OCI-LY1 (cell line): ENCODE measurements at regions not wholly inside any gene's neighbourhood (a gene's known extent, or its start where the extent isn't known, plus 50 kb on each side); places are given as distances from the start of the nearest gene placed in this dataset.

Experiments
- H2AFZ ChIP-seq: fragments of 200-600 bp; sonication (generic), shearing (Covaris generic); 2 replicates; pipeline ENCODE4 v1.6.0; 2014; ENCODE audit warnings: antibody characterized with exemption, mild to moderate bottlenecking, low read length
- H3F3A ChIP-seq: fragments of 200-600 bp; sonication (generic), shearing (Covaris generic); 2 replicates; pipeline ENCODE4 v1.6.0; 2014; ENCODE audit warnings: mild to moderate bottlenecking, antibody characterized with exemption, low read length, moderate library complexity; ENCODE audit not compliant: insufficient read depth
- H3K27ac ChIP-seq: fragments of 200-600 bp; sonication (generic); 2 replicates; pipeline ENCODE4 v1.5.1; 2014; ENCODE audit warnings: low read length, mixed run types, mild to moderate bottlenecking, low read depth; ENCODE audit not compliant: poor library complexity, severe bottlenecking
- H3K27me3 ChIP-seq: fragments of 200-600 bp; sonication (generic); 2 replicates; pipeline ENCODE4 v1.6.0; 2014; ENCODE audit warnings: antibody characterized with exemption, mild to moderate bottlenecking, low read length, moderate library complexity; ENCODE audit not compliant: insufficient read depth
- H3K36me3 ChIP-seq: fragments of 200-600 bp; sonication (generic); 2 replicates; pipeline ENCODE4 v1.6.1; 2014; ENCODE audit warnings: mild to moderate bottlenecking, antibody characterized with exemption, low read length, moderate library complexity, mixed read lengths; ENCODE audit not compliant: insufficient read depth
- H3K4me1 ChIP-seq: fragments of 200-600 bp; sonication (generic); 2 replicates; pipeline ENCODE4 v1.5.1; 2014; ENCODE audit warnings: mild to moderate bottlenecking, low read length, moderate library complexity; ENCODE audit not compliant: insufficient read depth, severe bottlenecking
- H3K4me2 ChIP-seq: fragments of 200-600 bp; sonication (generic), shearing (Covaris generic); 2 replicates; pipeline ENCODE4 v1.6.1; 2014; ENCODE audit warnings: low read length
- H3K4me3 ChIP-seq: fragments of 200-600 bp; sonication (generic); 2 replicates; pipeline ENCODE4 v1.5.1; 2014; ENCODE audit warnings: low read length, low read depth, mild to moderate bottlenecking, mixed read lengths; ENCODE audit not compliant: poor library complexity, severe bottlenecking
- H3K79me2 ChIP-seq: fragments of 200-600 bp; shearing (Covaris generic); 2 replicates; pipeline ENCODE4 v1.6.1; 2016; ENCODE audit warnings: mixed run types, low read length, mixed read lengths; ENCODE audit not compliant: insufficient read depth
- H3K9ac ChIP-seq: fragments of 200-600 bp; sonication (generic), shearing (Covaris generic); 2 replicates; pipeline ENCODE4 v1.6.1; 2014; ENCODE audit warnings: mild to moderate bottlenecking, low read length, mixed read lengths
- H3K9me2 ChIP-seq: fragments of 200-600 bp; sonication (generic), shearing (Covaris generic); 2 replicates; pipeline ENCODE4 v1.6.1; 2014; ENCODE audit warnings: low read depth, mild to moderate bottlenecking, low read length, mixed read lengths
- H3K9me3 ChIP-seq: fragments of 200-600 bp; shearing (Covaris generic); 2 replicates; pipeline ENCODE4 v1.6.1; 2014; ENCODE audit warnings: low read length, mixed read lengths
- H4K20me1 ChIP-seq: fragments of 200-600 bp; sonication (generic), shearing (Covaris generic); 2 replicates; pipeline ENCODE4 v1.6.0; 2016; ENCODE audit warnings: mild to moderate bottlenecking, low read length; ENCODE audit not compliant: insufficient read depth
- EZH2 ChIP-seq: fragments of 200-600 bp; sonication (generic), shearing (Covaris generic); IDR thresholded peaks from 2 replicates; pipeline ENCODE4 v1.8.0; 2017; ENCODE audit warnings: borderline replicate concordance, mixed run types, mild to moderate bottlenecking, antibody characterized with exemption, low read length, moderate library complexity, mixed read lengths
- TF ChIP-seq, protein P1 (sequence below): fragments of 200-600 bp; sonication (generic), shearing (Covaris generic); IDR thresholded peaks from 2 replicates; pipeline ENCODE4 v1.5.1; 2017; ENCODE audit warnings: mild to moderate bottlenecking, antibody characterized with exemption, low read length, moderate library complexity, mixed read lengths

DNA sequence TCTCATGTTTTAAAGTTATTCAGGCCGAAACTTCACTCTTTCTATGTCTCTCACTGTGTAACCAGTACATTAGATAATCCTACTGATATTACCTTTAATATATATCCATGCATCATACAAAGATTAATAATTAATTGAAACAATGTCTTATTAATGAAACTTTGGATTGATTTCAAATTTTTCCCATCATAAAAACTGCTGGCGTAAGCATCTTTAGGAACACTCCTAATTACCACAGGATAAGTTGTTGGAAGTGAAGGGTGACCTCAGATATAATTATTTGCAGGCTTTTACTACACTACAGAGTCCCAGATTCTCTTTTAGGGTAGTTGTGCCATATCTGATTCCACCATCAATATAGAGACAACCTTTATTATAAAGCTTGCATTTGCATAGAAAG is 181.3 kb upstream of the SFRP2 start:
- H3K9me2 ChIP-seq = no peaks in the 10 kb centered on the region
- no peak overlapping the region for H3K27ac ChIP-seq
- no peak overlapping the region for H3K4me3 ChIP-seq
- no peaks in the 10 kb centered on the region for H4K20me1 ChIP-seq
- H3F3A ChIP-seq = no peaks in the 10 kb centered on the region
- H3K79me2 ChIP-seq = no peaks in the 10 kb centered on the region
- H3K9me3 ChIP-seq = 0 out of 2 replicates have a peak, but pooled peaks cover 2% of the 10 kb centered on the region
- no peak overlapping the region for H2AFZ ChIP-seq
- H3K36me3 ChIP-seq = no peaks in the 10 kb centered on the region
- no peak overlapping the region for H3K9ac ChIP-seq
- H3K4me1 ChIP-seq = no peaks in the 10 kb centered on the region
- no peaks in the 10 kb centered on the region for H3K27me3 ChIP-seq
- no peak overlapping the region for H3K4me2 ChIP-seq
- TF ChIP-seq, protein P1, sequence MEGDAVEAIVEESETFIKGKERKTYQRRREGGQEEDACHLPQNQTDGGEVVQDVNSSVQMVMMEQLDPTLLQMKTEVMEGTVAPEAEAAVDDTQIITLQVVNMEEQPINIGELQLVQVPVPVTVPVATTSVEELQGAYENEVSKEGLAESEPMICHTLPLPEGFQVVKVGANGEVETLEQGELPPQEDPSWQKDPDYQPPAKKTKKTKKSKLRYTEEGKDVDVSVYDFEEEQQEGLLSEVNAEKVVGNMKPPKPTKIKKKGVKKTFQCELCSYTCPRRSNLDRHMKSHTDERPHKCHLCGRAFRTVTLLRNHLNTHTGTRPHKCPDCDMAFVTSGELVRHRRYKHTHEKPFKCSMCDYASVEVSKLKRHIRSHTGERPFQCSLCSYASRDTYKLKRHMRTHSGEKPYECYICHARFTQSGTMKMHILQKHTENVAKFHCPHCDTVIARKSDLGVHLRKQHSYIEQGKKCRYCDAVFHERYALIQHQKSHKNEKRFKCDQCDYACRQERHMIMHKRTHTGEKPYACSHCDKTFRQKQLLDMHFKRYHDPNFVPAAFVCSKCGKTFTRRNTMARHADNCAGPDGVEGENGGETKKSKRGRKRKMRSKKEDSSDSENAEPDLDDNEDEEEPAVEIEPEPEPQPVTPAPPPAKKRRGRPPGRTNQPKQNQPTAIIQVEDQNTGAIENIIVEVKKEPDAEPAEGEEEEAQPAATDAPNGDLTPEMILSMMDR = no peak
- TF ChIP-seq EZH2 = no peak

DNA sequence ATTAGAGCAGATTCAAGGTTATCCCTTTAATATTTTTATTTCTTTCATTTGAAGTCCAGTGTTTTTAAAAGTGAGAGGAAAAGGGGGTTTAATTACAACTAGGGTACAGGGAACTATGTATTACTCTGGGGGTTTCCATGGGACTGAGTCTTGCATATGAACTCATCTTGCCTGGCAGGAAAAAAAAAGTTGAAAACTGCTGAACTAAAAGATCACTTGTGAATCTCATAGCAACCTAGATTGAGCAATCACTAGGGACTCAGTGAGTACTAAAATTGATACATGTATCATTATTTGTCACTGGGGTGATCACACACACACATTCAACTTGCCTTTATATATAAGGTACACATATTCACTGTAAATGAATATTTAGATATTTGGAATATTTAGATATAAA is 180.7 kb upstream of the SFRP2 start:
- no peak overlapping the region for H3K4me3 ChIP-seq
- TF ChIP-seq, protein P1 = no peak
- no peak for TF ChIP-seq EZH2
- H4K20me1 ChIP-seq = no peaks in the 10 kb centered on the region
- no peak overlapping the region for H3K9ac ChIP-seq
- 0 out of 2 replicates have a peak, but pooled peaks cover 2% of the 10 kb centered on the region for H3K9me3 ChIP-seq
- H3K4me1 ChIP-seq = no peaks in the 10 kb centered on the region
- H3K36me3 ChIP-seq = no peaks in the 10 kb centered on the region
- no peaks in the 10 kb centered on the region for H3F3A ChIP-seq
- no peaks in the 10 kb centered on the region for H3K9me2 ChIP-seq
- no peaks in the 10 kb centered on the region for H3K79me2 ChIP-seq
- no peaks in the 10 kb centered on the region for H3K27me3 ChIP-seq
- no peak overlapping the region for H2AFZ ChIP-seq
- H3K27ac ChIP-seq = no peak overlapping the region
- H3K4me2 ChIP-seq = no peak overlapping the region

DNA sequence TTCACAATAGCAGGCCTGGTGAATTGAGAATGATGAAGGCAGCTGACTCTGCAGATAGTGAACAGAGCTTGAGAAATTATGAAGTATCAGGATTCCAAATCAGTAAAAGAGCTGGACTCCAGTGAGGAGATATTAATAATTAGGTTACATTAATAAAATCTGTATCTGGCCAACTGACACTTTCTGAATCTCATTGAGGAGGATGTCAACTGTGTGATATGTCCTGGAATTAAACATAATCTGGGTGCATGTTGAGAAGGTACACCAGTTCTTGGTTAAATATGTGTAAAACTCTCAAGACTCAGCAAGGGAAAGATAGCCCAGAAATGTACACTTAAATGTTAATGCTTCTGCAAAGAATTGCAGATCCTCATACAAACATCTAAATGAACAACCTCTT is 177.8 kb upstream of the SFRP2 start:
- H3K9me2 ChIP-seq = no peaks in the 10 kb centered on the region
- no peaks in the 10 kb centered on the region for H3K4me1 ChIP-seq
- H3K4me2 ChIP-seq = no peak overlapping the region
- no peaks in the 10 kb centered on the region for H3K36me3 ChIP-seq
- no peak overlapping the region for H3K9ac ChIP-seq
- H3K9me3 ChIP-seq = no peaks in the 10 kb centered on the region
- no peak overlapping the region for H2AFZ ChIP-seq
- no peaks in the 10 kb centered on the region for H3F3A ChIP-seq
- no peaks in the 10 kb centered on the region for H4K20me1 ChIP-seq
- no peak for TF ChIP-seq EZH2
- TF ChIP-seq, protein P1 = no peak
- H3K79me2 ChIP-seq = no peaks in the 10 kb centered on the region
- no peak overlapping the region for H3K4me3 ChIP-seq
- H3K27me3 ChIP-seq = no peaks in the 10 kb centered on the region
- H3K27ac ChIP-seq = no peak overlapping the region
